Astrocyte (in vitro differentiated cells and primary cell): ENCODE measurements at regions not wholly inside any gene's neighbourhood (a gene's known extent, or its start where the extent isn't known, plus 50 kb on each side); places are given as distances from the start of the nearest gene placed in this dataset.

Source experiments
- DNase-seq: peaks from one replicate; pipeline ENCODE4 v3.0.0-alpha.2; 2010; ENCODE audit warnings: low read depth
- FAIRE-seq: peaks from 2 replicates; lab custom pipeline; 2011; peaks lifted over from hg19 to GRCh38; lab: Jason Lieb, UNC
- H2AFZ ChIP-seq: 2 replicates; pipeline ENCODE4 v1.6.0; 2012; ENCODE audit warnings: low read depth, low read length, inconsistent platforms
- H3K27ac ChIP-seq: 2 replicates; pipeline ENCODE4 v1.5.1; 2011; ENCODE audit warnings: low read depth, low read length, inconsistent platforms
- H3K27me3 ChIP-seq: 2 replicates; pipeline ENCODE4 v1.6.0; 2011; ENCODE audit warnings: low read length, inconsistent platforms; ENCODE audit not compliant: insufficient read depth
- H3K36me3 ChIP-seq: 2 replicates; pipeline ENCODE4 v1.5.1; 2011; ENCODE audit warnings: low read length, inconsistent platforms; ENCODE audit not compliant: insufficient read depth
- H3K4me1 ChIP-seq: 2 replicates; pipeline ENCODE4 v1.5.1; 2011; ENCODE audit warnings: low read length, inconsistent platforms; ENCODE audit not compliant: insufficient read depth
- H3K4me2 ChIP-seq: 2 replicates; pipeline ENCODE4 v1.6.0; 2012; ENCODE audit warnings: low read length, inconsistent platforms
- H3K4me3 ChIP-seq: 2 replicates; pipeline ENCODE4 v1.5.1; 2011; ENCODE audit warnings: low read depth, mild to moderate bottlenecking, low read length, inconsistent platforms; ENCODE audit not compliant: insufficient read depth
- H3K79me2 ChIP-seq: 2 replicates; pipeline ENCODE4 v1.6.0; 2012; ENCODE audit warnings: mild to moderate bottlenecking, low read length, inconsistent platforms; ENCODE audit not compliant: insufficient read depth
- H3K9ac ChIP-seq: 2 replicates; pipeline ENCODE4 v1.6.0; 2012; ENCODE audit warnings: mild to moderate bottlenecking, low read length, inconsistent platforms
- H3K9me3 ChIP-seq: 2 replicates; pipeline ENCODE4 v1.5.1; 2012; ENCODE audit warnings: low read depth, mild to moderate bottlenecking, low read length, inconsistent platforms; ENCODE audit not compliant: insufficient read depth
- H4K20me1 ChIP-seq: 2 replicates; pipeline ENCODE4 v1.6.0; 2012; ENCODE audit warnings: low read length, inconsistent platforms; ENCODE audit not compliant: insufficient read depth
- H3K27ac Mint-ChIP-seq: one replicate; pipeline ENCODE4 v1.8.0; 2021; ENCODE audit warnings: mild to moderate bottlenecking, mixed read lengths; ENCODE audit not compliant: unreplicated experiment
- H3K27me3 Mint-ChIP-seq: one replicate; pipeline ENCODE4 v1.8.0; 2021; ENCODE audit warnings: low read depth, mixed read lengths; ENCODE audit not compliant: unreplicated experiment
- H3K36me3 Mint-ChIP-seq: one replicate; pipeline ENCODE4 v1.8.0; 2021; ENCODE audit warnings: low read depth, mixed read lengths; ENCODE audit not compliant: unreplicated experiment
- H3K4me1 Mint-ChIP-seq: one replicate; pipeline ENCODE4 v1.8.0; 2021; ENCODE audit warnings: low read depth, mixed read lengths; ENCODE audit not compliant: unreplicated experiment
- H3K4me3 Mint-ChIP-seq: one replicate; pipeline ENCODE4 v1.8.0; 2021; ENCODE audit warnings: mild to moderate bottlenecking, moderate library complexity, mixed read lengths; ENCODE audit not compliant: unreplicated experiment
- H3K9me3 Mint-ChIP-seq: one replicate; pipeline ENCODE4 v1.8.0; 2021; ENCODE audit warnings: mild to moderate bottlenecking, mixed read lengths; ENCODE audit not compliant: unreplicated experiment
- EZH2 ChIP-seq: IDR thresholded peaks from 2 replicates; pipeline ENCODE4 v1.6.1; 2012; ENCODE audit warnings: mild to moderate bottlenecking, low read length, inconsistent platforms; ENCODE audit not compliant: insufficient read depth
- TF ChIP-seq, protein P1 (sequence below): IDR thresholded peaks from 2 replicates; pipeline ENCODE4 v1.5.1; 2011; ENCODE audit warnings: low read depth, mild to moderate bottlenecking, inconsistent platforms, low read length, moderate library complexity; ENCODE audit not compliant: insufficient read depth

DNA sequence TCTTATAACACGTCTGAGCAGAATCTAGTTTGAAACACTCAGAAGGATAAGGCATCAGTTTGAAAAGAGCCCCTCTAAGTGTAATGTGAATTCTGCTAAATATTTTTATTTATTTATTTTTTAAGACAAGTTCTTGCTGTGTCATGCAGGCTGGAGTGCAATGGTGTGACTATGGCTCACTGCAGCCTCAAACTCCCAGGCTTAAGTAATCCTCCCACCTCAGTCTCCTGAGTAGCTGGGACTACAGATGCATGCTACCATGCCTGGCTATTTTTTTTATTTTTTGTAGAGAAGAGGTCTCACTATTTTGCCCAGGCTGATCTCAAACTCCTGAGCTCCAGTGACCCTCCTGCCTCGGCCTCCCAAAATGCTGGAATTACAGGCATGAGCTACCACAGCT is 225.9 kb upstream of the SEL1L start:
- TF ChIP-seq EZH2: no peak
- TF ChIP-seq, protein P1, sequence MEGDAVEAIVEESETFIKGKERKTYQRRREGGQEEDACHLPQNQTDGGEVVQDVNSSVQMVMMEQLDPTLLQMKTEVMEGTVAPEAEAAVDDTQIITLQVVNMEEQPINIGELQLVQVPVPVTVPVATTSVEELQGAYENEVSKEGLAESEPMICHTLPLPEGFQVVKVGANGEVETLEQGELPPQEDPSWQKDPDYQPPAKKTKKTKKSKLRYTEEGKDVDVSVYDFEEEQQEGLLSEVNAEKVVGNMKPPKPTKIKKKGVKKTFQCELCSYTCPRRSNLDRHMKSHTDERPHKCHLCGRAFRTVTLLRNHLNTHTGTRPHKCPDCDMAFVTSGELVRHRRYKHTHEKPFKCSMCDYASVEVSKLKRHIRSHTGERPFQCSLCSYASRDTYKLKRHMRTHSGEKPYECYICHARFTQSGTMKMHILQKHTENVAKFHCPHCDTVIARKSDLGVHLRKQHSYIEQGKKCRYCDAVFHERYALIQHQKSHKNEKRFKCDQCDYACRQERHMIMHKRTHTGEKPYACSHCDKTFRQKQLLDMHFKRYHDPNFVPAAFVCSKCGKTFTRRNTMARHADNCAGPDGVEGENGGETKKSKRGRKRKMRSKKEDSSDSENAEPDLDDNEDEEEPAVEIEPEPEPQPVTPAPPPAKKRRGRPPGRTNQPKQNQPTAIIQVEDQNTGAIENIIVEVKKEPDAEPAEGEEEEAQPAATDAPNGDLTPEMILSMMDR: no peak
- FAIRE-seq: no peak
- Histone ChIP-seq H3K27me3 (no peaks in the 10 kb centered on the region), H3K36me3 (no peaks in the 10 kb centered on the region), H3K27ac (no peak overlapping the region), H3K79me2 (no peaks in the 10 kb centered on the region), H4K20me1 (no peaks in the 10 kb centered on the region), H3K4me2 (no peak overlapping the region), H3K4me1 (no peaks in the 10 kb centered on the region), H3K9ac (no peak overlapping the region), H3K4me3 (no peak overlapping the region), H2AFZ (no peak overlapping the region), H3K9me3 (no peaks in the 10 kb centered on the region)
- Mint-ChIP-seq H3K36me3 (no peaks in the 10 kb centered on the region), H3K9me3 (peaks cover 3% of the 10 kb centered on the region), H3K4me3 (no peak overlapping the region), H3K27me3 (no peaks in the 10 kb centered on the region), H3K27ac (no peak overlapping the region), H3K4me1 (no peaks in the 10 kb centered on the region)
- no peak for DNase-seq

- H3K9me3 Mint-ChIP-seq: peaks cover 6% of the 10 kb centered on the region
- H3K27ac Mint-ChIP-seq: no peak overlapping the region
- Histone ChIP-seq H3K36me3 (no peaks in the 10 kb centered on the region), H3K27me3 (no peaks in the 10 kb centered on the region), H2AFZ (no peak overlapping the region), H3K9me3 (no peaks in the 10 kb centered on the region), H4K20me1 (no peaks in the 10 kb centered on the region), H3K9ac (no peak overlapping the region), H3K4me2 (no peak overlapping the region), H3K4me1 (no peaks in the 10 kb centered on the region), H3K27ac (no peak overlapping the region), H3K79me2 (no peaks in the 10 kb centered on the region), H3K4me3 (no peak overlapping the region)
- DNase-seq (no peak), FAIRE-seq (no peak)
- no peak overlapping the region for H3K4me3 Mint-ChIP-seq
- TF ChIP-seq, protein P1: no peak
- no peak for TF ChIP-seq EZH2
- no peaks in the 10 kb centered on the region for H3K36me3 Mint-ChIP-seq
- H3K4me1 Mint-ChIP-seq: no peaks in the 10 kb centered on the region
- no peaks in the 10 kb centered on the region for H3K27me3 Mint-ChIP-seq
Measured at GRCh38 chr14:81765651-81766275, 232.1 kb upstream of the SEL1L start.

- Histone ChIP-seq H3K36me3 (no peaks in the 10 kb centered on the region), H3K4me3 (no peak overlapping the region), H3K4me1 (no peaks in the 10 kb centered on the region), H4K20me1 (no peaks in the 10 kb centered on the region), H3K9me3 (no peaks in the 10 kb centered on the region), H3K9ac (no peak overlapping the region), H3K27me3 (no peaks in the 10 kb centered on the region), H3K27ac (no peak overlapping the region), H2AFZ (no peak overlapping the region), H3K4me2 (no peak overlapping the region), H3K79me2 (no peaks in the 10 kb centered on the region)
- no peak for FAIRE-seq
- Mint-ChIP-seq H3K27me3 (no peaks in the 10 kb centered on the region), H3K9me3 (peaks cover 6% of the 10 kb centered on the region), H3K27ac (no peak overlapping the region), H3K4me1 (no peaks in the 10 kb centered on the region), H3K4me3 (no peak overlapping the region), H3K36me3 (no peaks in the 10 kb centered on the region)
- no peak for DNase-seq
- TF ChIP-seq EZH2: no peak
Measured at GRCh38 chr14:81766321-81766915, 232.8 kb upstream of the SEL1L start.
